Loucy (cell line): ENCODE measurements at regions not wholly inside any gene's neighbourhood (a gene's known extent, or its start where the extent isn't known, plus 50 kb on each side); places are given as distances from the start of the nearest gene placed in this dataset.

Source experiments
- H2AFZ ChIP-seq: fragments of 200-600 bp; sonication (generic); 2 replicates; pipeline ENCODE4 v1.6.0; 2016; ENCODE audit warnings: antibody characterized with exemption, mild to moderate bottlenecking, low read length, moderate library complexity
- H3F3A ChIP-seq: fragments of 200-600 bp; 2 replicates; pipeline ENCODE4 v1.6.0; 2016; ENCODE audit warnings: antibody characterized with exemption, low read depth, mild to moderate bottlenecking
- H3K27me3 ChIP-seq: fragments of 200-600 bp; sonication (generic); 2 replicates; pipeline ENCODE4 v1.6.1; 2014; ENCODE audit warnings: low read length, mild to moderate bottlenecking; ENCODE audit not compliant: insufficient read depth, poor library complexity, severe bottlenecking
- H3K36me3 ChIP-seq: fragments of 200-600 bp; sonication (generic); 2 replicates; pipeline ENCODE4 v1.6.1; 2016; ENCODE audit warnings: low read length; ENCODE audit not compliant: insufficient read depth
- H3K4me1 ChIP-seq: fragments of 200-600 bp; sonication (generic); 2 replicates; pipeline ENCODE4 v1.5.1; 2014; ENCODE audit warnings: low read length, mild to moderate bottlenecking; ENCODE audit not compliant: insufficient read depth, poor library complexity, severe bottlenecking
- H3K4me2 ChIP-seq: fragments of 200-600 bp; sonication (generic); 2 replicates; pipeline ENCODE4 v1.6.0; 2014; ENCODE audit warnings: antibody characterized with exemption, low read length, low read depth, mild to moderate bottlenecking; ENCODE audit not compliant: poor library complexity, severe bottlenecking
- H3K4me3 ChIP-seq: fragments of 200-600 bp; sonication (generic); 2 replicates; pipeline ENCODE4 v1.5.1; 2014; ENCODE audit warnings: low read length, mild to moderate bottlenecking, mixed read lengths; ENCODE audit not compliant: poor library complexity, severe bottlenecking
- H3K79me2 ChIP-seq: fragments of 200-600 bp; sonication (generic); 2 replicates; pipeline ENCODE4 v1.6.1; 2014; ENCODE audit warnings: low read length; ENCODE audit not compliant: insufficient read depth
- H3K9ac ChIP-seq: fragments of 200-600 bp; sonication (generic); 2 replicates; pipeline ENCODE4 v1.6.0; 2014; ENCODE audit warnings: mild to moderate bottlenecking, low read depth, low read length, moderate library complexity; ENCODE audit not compliant: poor library complexity, severe bottlenecking
- H3K9me2 ChIP-seq: fragments of 200-600 bp; sonication (generic); replicated peaks from 2 replicates; pipeline ENCODE4 v1.6.1; 2016; ENCODE audit warnings: low read depth, low read length, mixed read lengths
- H3K9me3 ChIP-seq: fragments of 200-600 bp; sonication (generic); 2 replicates; pipeline ENCODE4 v1.6.1; 2014; ENCODE audit warnings: mild to moderate bottlenecking, antibody characterized with exemption, low read length, low read depth; ENCODE audit not compliant: insufficient read depth
- H4K20me1 ChIP-seq: fragments of 200-600 bp; sonication (generic); 2 replicates; pipeline ENCODE4 v1.6.0; 2014; ENCODE audit warnings: antibody characterized with exemption, low read length, mild to moderate bottlenecking; ENCODE audit not compliant: insufficient read depth, poor library complexity, severe bottlenecking
- EZH2phosphoT487 ChIP-seq: fragments of 200-600 bp; IDR thresholded peaks from 2 replicates; pipeline ENCODE4 v1.6.1; 2018; ENCODE audit warnings: antibody characterized with exemption, mild to moderate bottlenecking, moderate library complexity, borderline replicate concordance
- TF ChIP-seq, protein P1 (sequence below): fragments of 200-600 bp; sonication (generic); conservative IDR thresholded peaks from 2 replicates; pipeline ENCODE4 v1.5.1; 2014; ENCODE audit warnings: mild to moderate bottlenecking, antibody characterized with exemption, low read length

DNA sequence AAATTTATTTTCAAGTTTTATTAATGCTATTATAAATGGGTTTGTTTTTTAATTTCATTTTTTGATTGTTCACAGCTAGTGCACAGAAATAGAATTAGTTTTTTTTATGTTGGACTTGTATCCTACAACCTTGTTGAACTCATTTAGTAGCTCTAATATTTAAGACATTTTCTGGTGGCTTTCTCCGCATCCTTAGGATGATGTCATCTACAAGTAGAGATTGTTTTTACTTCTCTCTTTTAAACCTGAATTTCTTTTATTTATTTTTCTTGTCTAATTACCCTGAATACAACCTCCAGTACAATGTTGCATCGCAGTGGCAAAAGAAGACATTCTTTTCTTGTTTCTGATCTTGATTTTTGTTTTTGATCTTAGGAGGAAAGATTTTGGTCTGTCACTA is 142.6 kb upstream of the PRDM1 start:
- Histone ChIP-seq H3K4me3 (no peak overlapping the region), H3K4me2 (no peak overlapping the region), H3K79me2 (no peaks in the 10 kb centered on the region), H3K4me1 (no peaks in the 10 kb centered on the region), H3K9me2 (no peaks in the 10 kb centered on the region), H3K27me3 (no peaks in the 10 kb centered on the region), H3K9ac (no peak overlapping the region), H4K20me1 (no peaks in the 10 kb centered on the region), H2AFZ (no peak overlapping the region), H3K9me3 (no peaks in the 10 kb centered on the region), H3F3A (no peaks in the 10 kb centered on the region), H3K36me3 (no peaks in the 10 kb centered on the region)
- TF ChIP-seq EZH2phosphoT487: no peak
- TF ChIP-seq, protein P1, sequence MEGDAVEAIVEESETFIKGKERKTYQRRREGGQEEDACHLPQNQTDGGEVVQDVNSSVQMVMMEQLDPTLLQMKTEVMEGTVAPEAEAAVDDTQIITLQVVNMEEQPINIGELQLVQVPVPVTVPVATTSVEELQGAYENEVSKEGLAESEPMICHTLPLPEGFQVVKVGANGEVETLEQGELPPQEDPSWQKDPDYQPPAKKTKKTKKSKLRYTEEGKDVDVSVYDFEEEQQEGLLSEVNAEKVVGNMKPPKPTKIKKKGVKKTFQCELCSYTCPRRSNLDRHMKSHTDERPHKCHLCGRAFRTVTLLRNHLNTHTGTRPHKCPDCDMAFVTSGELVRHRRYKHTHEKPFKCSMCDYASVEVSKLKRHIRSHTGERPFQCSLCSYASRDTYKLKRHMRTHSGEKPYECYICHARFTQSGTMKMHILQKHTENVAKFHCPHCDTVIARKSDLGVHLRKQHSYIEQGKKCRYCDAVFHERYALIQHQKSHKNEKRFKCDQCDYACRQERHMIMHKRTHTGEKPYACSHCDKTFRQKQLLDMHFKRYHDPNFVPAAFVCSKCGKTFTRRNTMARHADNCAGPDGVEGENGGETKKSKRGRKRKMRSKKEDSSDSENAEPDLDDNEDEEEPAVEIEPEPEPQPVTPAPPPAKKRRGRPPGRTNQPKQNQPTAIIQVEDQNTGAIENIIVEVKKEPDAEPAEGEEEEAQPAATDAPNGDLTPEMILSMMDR: no peak

- no peak for TF ChIP-seq EZH2phosphoT487
- H3K27me3 ChIP-seq: no peaks in the 10 kb centered on the region
Observed at GRCh38 chr6:105941621-105942412, 144.3 kb upstream of the PRDM1 start.

GRCh38 chr6:105940990-105941389 is 145.1 kb upstream of the PRDM1 start:
- Histone ChIP-seq H3K27me3 (no peaks in the 10 kb centered on the region), H3K4me2 (no peak overlapping the region), H4K20me1 (no peaks in the 10 kb centered on the region), H3F3A (no peaks in the 10 kb centered on the region), H3K4me1 (no peaks in the 10 kb centered on the region), H3K79me2 (no peaks in the 10 kb centered on the region), H3K9me2 (no peaks in the 10 kb centered on the region), H2AFZ (no peak overlapping the region), H3K36me3 (no peaks in the 10 kb centered on the region), H3K9ac (no peak overlapping the region), H3K4me3 (no peak overlapping the region), H3K9me3 (no peaks in the 10 kb centered on the region)
- TF ChIP-seq, protein P1: no peak

More at GRCh38 chr6:105941621-105942412, 144.3 kb upstream of the PRDM1 start:
- H3K4me2 ChIP-seq: no peak overlapping the region
- H3K9ac ChIP-seq: no peak overlapping the region
- no peaks in the 10 kb centered on the region for H3K9me2 ChIP-seq
- H3K9me3 ChIP-seq: no peaks in the 10 kb centered on the region
- H3K4me1 ChIP-seq: no peaks in the 10 kb centered on the region
- no peaks in the 10 kb centered on the region for H3K79me2 ChIP-seq
- H3K4me3 ChIP-seq: no peak overlapping the region
- H3F3A ChIP-seq: no peaks in the 10 kb centered on the region
- H4K20me1 ChIP-seq: no peaks in the 10 kb centered on the region
- H3K36me3 ChIP-seq: no peaks in the 10 kb centered on the region
- no peak overlapping the region for H2AFZ ChIP-seq

DNA sequence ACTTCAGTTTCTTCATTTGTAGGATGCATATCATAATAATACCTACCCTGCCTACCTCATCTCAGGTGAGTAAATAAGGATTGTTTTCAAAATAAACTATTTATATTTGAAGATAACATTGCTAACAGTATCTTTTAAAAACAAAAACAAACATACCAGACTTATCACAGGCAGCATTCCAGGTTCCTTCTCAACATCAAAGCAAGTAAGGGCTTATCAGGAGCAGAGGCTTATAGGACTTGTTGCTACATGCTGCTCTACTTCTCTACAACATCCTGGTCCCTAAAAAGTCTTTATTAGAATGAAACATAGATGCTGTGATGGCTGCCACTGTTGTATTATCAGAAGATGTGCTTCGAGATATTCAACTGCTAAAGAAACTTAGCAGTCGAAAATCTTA is 149.2 kb upstream of the PRDM1 start:
- no peaks in the 10 kb centered on the region for H3K4me1 ChIP-seq
- no peaks in the 10 kb centered on the region for H3K36me3 ChIP-seq
- no peak overlapping the region for H3K9ac ChIP-seq
- no peak overlapping the region for H3K4me2 ChIP-seq
- H3K4me3 ChIP-seq: no peak overlapping the region
- no peak overlapping the region for H2AFZ ChIP-seq
- H3K27me3 ChIP-seq: no peaks in the 10 kb centered on the region
- no peaks in the 10 kb centered on the region for H3K9me3 ChIP-seq
- no peak for TF ChIP-seq EZH2phosphoT487
- TF ChIP-seq, protein P1: no peak
- no peaks in the 10 kb centered on the region for H4K20me1 ChIP-seq
- no peaks in the 10 kb centered on the region for H3K79me2 ChIP-seq
- no peaks in the 10 kb centered on the region for H3K9me2 ChIP-seq
- no peaks in the 10 kb centered on the region for H3F3A ChIP-seq
